IPS-20b (cell line): ENCODE measurements at regions not wholly inside any gene's neighbourhood (a gene's known extent, or its start where the extent isn't known, plus 50 kb on each side); places are given as distances from the start of the nearest gene placed in this dataset.

Experiments
- H3K27ac ChIP-seq: one replicate; pipeline ENCODE4 v1.5.1; 2013; ENCODE audit warnings: low read length
- H3K27me3 ChIP-seq: 2 replicates; pipeline ENCODE4 v1.6.1; 2013; ENCODE audit warnings: mild to moderate bottlenecking, low read length, inconsistent platforms; ENCODE audit not compliant: insufficient read depth
- H3K36me3 ChIP-seq: 2 replicates; pipeline ENCODE4 v1.6.1; 2013; ENCODE audit warnings: low read depth, mild to moderate bottlenecking, inconsistent platforms, low read length, moderate library complexity; ENCODE audit not compliant: insufficient read depth
- H3K4me1 ChIP-seq: 2 replicates; pipeline ENCODE4 v1.6.1; 2013; ENCODE audit warnings: mild to moderate bottlenecking, control low read depth, inconsistent platforms, low read length, moderate library complexity; ENCODE audit not compliant: insufficient read depth
- H3K4me3 ChIP-seq: 2 replicates; pipeline ENCODE4 v1.5.1; 2013; ENCODE audit warnings: mild to moderate bottlenecking, low read length, inconsistent platforms
- H3K9ac ChIP-seq: 2 replicates; pipeline ENCODE4 v1.6.1; 2013; ENCODE audit warnings: low read depth, mild to moderate bottlenecking, inconsistent platforms, low read length, moderate library complexity
- H3K9me3 ChIP-seq: 2 replicates; pipeline ENCODE4 v1.6.1; 2013; ENCODE audit warnings: mild to moderate bottlenecking, low read depth, low read length, inconsistent platforms; ENCODE audit not compliant: insufficient read depth

GRCh38 chr11:80116796-80117195 lies 676.0 kb upstream of the TENM4 start:
- no peak overlapping the region for H3K27ac ChIP-seq
- no peak overlapping the region for H3K4me3 ChIP-seq

GRCh38 chr11:80109652-80110051 lies 668.8 kb upstream of the TENM4 start:
- H3K27me3 ChIP-seq = no peaks in the 10 kb centered on the region
- no peaks in the 10 kb centered on the region for H3K9me3 ChIP-seq
- H3K36me3 ChIP-seq = no peaks in the 10 kb centered on the region
- no peak overlapping the region for H3K27ac ChIP-seq
- H3K4me3 ChIP-seq = no peak overlapping the region
- no peak overlapping the region for H3K9ac ChIP-seq
- no peaks in the 10 kb centered on the region; the same call in 1 of the 2 replicates for H3K4me1 ChIP-seq

More at GRCh38 chr11:80116796-80117195, 676.0 kb upstream of the TENM4 start:
- no peak overlapping the region for H3K9ac ChIP-seq
- H3K9me3 ChIP-seq = no peaks in the 10 kb centered on the region
- H3K36me3 ChIP-seq = no peaks in the 10 kb centered on the region
- no peaks in the 10 kb centered on the region for H3K27me3 ChIP-seq
- no peaks in the 10 kb centered on the region for H3K4me1 ChIP-seq

GRCh38 chr11:80109031-80109430 lies 668.2 kb upstream of the TENM4 start:
- H3K4me3 ChIP-seq = no peak overlapping the region
- H3K9me3 ChIP-seq = no peaks in the 10 kb centered on the region
- H3K27ac ChIP-seq = no peak overlapping the region
- no peaks in the 10 kb centered on the region for H3K36me3 ChIP-seq
- H3K27me3 ChIP-seq = no peaks in the 10 kb centered on the region
- H3K4me1 ChIP-seq = no peaks in the 10 kb centered on the region; the same call in 1 of the 2 replicates
- H3K9ac ChIP-seq = no peak overlapping the region

DNA sequence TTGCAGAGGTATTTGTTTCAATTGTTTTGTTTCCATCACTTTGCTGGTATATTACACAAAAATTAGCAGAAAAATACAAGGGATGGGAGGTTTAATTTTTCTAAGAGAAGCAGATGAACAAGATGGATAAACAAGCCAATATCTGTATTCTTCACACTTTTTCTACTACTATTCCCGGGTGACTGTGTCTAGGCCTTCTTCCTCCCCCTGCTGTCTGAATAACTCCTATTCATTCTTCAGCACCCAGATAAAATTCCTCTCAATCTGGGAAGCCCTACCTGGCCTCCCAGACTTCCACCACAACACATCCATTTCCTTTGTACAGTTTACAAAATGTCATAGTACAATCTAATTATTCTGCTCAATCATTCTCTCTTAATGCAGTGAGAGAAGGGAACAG lies 666.6 kb upstream of the TENM4 start:
- Histone ChIP-seq H3K9ac (no peak overlapping the region), H3K36me3 (no peaks in the 10 kb centered on the region), H3K4me1 (no peaks in the 10 kb centered on the region; the same call in 1 of the 2 replicates), H3K27me3 (no peaks in the 10 kb centered on the region), H3K4me3 (no peak overlapping the region), H3K9me3 (no peaks in the 10 kb centered on the region), H3K27ac (no peak overlapping the region)

- Histone ChIP-seq H3K9ac (no peak overlapping the region), H3K4me3 (no peak overlapping the region), H3K27ac (no peak overlapping the region), H3K27me3 (no peaks in the 10 kb centered on the region), H3K4me1 (no peaks in the 10 kb centered on the region), H3K9me3 (no peaks in the 10 kb centered on the region), H3K36me3 (no peaks in the 10 kb centered on the region)
Observed at GRCh38 chr11:80104191-80104590, 663.4 kb upstream of the TENM4 start.

GRCh38 chr11:80103142-80103859 lies 662.5 kb upstream of the TENM4 start:
- H3K4me3 ChIP-seq = no peak overlapping the region
- H3K9me3 ChIP-seq = no peaks in the 10 kb centered on the region
- H3K9ac ChIP-seq = no peak overlapping the region
- no peaks in the 10 kb centered on the region for H3K36me3 ChIP-seq
- no peaks in the 10 kb centered on the region for H3K4me1 ChIP-seq
- no peaks in the 10 kb centered on the region for H3K27me3 ChIP-seq
- H3K27ac ChIP-seq = no peak overlapping the region

DNA sequence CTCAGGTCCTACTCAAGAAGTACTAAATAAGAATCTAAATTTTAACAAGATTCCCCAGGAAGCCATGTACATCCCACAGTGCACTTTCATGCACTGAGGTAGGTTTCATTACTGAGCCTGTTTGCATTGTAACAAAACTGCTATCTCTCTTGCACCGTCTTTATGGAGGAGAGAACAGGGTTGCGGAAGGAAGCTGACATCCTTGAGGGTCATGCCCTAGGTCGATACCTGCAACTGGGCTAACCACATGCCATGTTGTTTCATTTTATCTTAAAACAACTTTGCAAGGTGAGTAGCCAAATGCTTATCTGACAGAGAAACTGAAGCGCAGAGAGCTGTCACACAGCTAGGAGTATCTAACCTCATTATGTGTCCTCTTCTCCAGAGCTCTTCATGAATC lies 656.3 kb upstream of the TENM4 start:
- H3K36me3 ChIP-seq = no peaks in the 10 kb centered on the region

GRCh38 chr11:80096736-80097135 lies 655.9 kb upstream of the TENM4 start:
- H3K27ac ChIP-seq = no peak overlapping the region
- no peaks in the 10 kb centered on the region for H3K36me3 ChIP-seq

More for the DNA sequence above, 656.3 kb upstream of the TENM4 start:
- Histone ChIP-seq H3K4me3 (no peak overlapping the region), H3K9me3 (no peaks in the 10 kb centered on the region), H3K27me3 (no peaks in the 10 kb centered on the region), H3K9ac (no peak overlapping the region), H3K27ac (no peak overlapping the region), H3K4me1 (no peaks in the 10 kb centered on the region; the same call in 1 of the 2 replicates)

GRCh38 chr11:80086496-80087055 lies 645.7 kb upstream of the TENM4 start:
- Histone ChIP-seq H3K9me3 (no peaks in the 10 kb centered on the region), H3K36me3 (no peaks in the 10 kb centered on the region), H3K27ac (no peak overlapping the region), H3K9ac (no peak overlapping the region), H3K4me1 (no peaks in the 10 kb centered on the region), H3K27me3 (no peaks in the 10 kb centered on the region), H3K4me3 (no peak overlapping the region)

More at GRCh38 chr11:80096736-80097135, 655.9 kb upstream of the TENM4 start:
- no peaks in the 10 kb centered on the region; the same call in 1 of the 2 replicates for H3K4me1 ChIP-seq
- no peak overlapping the region for H3K9ac ChIP-seq
- no peaks in the 10 kb centered on the region for H3K27me3 ChIP-seq
- no peaks in the 10 kb centered on the region for H3K9me3 ChIP-seq
- H3K4me3 ChIP-seq = no peak overlapping the region

DNA sequence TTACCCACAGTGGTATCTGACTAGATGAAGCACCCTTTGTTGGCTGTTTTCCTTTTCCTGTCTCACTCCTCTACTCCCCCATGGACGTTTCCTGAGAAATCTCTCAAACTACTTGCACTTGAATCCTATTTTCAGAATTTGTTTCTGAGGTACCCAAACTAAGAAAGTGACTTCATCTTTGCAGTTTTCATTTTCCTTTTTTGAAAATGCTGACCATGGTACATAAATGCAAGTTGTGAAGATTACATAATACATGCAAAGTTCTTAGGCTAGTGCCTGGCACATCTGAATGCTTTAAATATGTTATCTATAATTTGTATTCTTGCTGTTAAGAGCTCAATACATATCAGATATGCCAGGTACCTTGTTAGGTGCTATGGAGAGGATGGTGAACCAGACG lies 644.7 kb upstream of the TENM4 start:
- Histone ChIP-seq H3K4me1 (no peaks in the 10 kb centered on the region), H3K27me3 (no peaks in the 10 kb centered on the region), H3K9ac (no peak overlapping the region), H3K27ac (no peak overlapping the region), H3K9me3 (no peaks in the 10 kb centered on the region), H3K4me3 (no peak overlapping the region), H3K36me3 (no peaks in the 10 kb centered on the region)

- Histone ChIP-seq H3K27ac (no peak overlapping the region), H3K4me1 (no peaks in the 10 kb centered on the region), H3K4me3 (no peak overlapping the region), H3K9me3 (no peaks in the 10 kb centered on the region), H3K36me3 (no peaks in the 10 kb centered on the region), H3K27me3 (no peaks in the 10 kb centered on the region), H3K9ac (no peak overlapping the region)
Observed at GRCh38 chr11:80084608-80085007, 643.8 kb upstream of the TENM4 start.

GRCh38 chr11:80083531-80083951 lies 642.7 kb upstream of the TENM4 start:
- H3K9me3 ChIP-seq = no peaks in the 10 kb centered on the region
- H3K9ac ChIP-seq = no peak overlapping the region
- H3K27ac ChIP-seq = no peak overlapping the region
- H3K4me1 ChIP-seq = no peaks in the 10 kb centered on the region
- H3K36me3 ChIP-seq = no peaks in the 10 kb centered on the region
- H3K27me3 ChIP-seq = no peaks in the 10 kb centered on the region
- H3K4me3 ChIP-seq = no peak overlapping the region
